ENCODE measurements at regions not wholly inside any gene's neighbourhood (a gene's known extent, or its start where the extent isn't known, plus 50 kb on each side); places are given as distances from the start of the nearest gene placed in this dataset.

- no peak for TF ChIP-seq SPI1 (IDR thresholded peaks at IDR 0.05; ENCODE audit: borderline replicate concordance, low read depth)
- TF ChIP-seq GABPA (IDR thresholded peaks at IDR 0.05; ENCODE audit: low read depth), result no peak
- TF ChIP-seq POLR2AphosphoS5 (IDR thresholded peaks at IDR 0.05; ENCODE audit: low read depth), result no peak
- TF ChIP-seq, protein P1, sequence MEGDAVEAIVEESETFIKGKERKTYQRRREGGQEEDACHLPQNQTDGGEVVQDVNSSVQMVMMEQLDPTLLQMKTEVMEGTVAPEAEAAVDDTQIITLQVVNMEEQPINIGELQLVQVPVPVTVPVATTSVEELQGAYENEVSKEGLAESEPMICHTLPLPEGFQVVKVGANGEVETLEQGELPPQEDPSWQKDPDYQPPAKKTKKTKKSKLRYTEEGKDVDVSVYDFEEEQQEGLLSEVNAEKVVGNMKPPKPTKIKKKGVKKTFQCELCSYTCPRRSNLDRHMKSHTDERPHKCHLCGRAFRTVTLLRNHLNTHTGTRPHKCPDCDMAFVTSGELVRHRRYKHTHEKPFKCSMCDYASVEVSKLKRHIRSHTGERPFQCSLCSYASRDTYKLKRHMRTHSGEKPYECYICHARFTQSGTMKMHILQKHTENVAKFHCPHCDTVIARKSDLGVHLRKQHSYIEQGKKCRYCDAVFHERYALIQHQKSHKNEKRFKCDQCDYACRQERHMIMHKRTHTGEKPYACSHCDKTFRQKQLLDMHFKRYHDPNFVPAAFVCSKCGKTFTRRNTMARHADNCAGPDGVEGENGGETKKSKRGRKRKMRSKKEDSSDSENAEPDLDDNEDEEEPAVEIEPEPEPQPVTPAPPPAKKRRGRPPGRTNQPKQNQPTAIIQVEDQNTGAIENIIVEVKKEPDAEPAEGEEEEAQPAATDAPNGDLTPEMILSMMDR (IDR thresholded peaks at IDR 0.05; ENCODE audit: insufficient read depth, low read length), result no peak
- Histone ChIP-seq H3K4me3 (replicated peaks; ENCODE audit: insufficient read depth, low read length) (no peak overlapping the region), H3K27me3 (ENCODE audit: insufficient read depth, poor library complexity, severe bottlenecking) (no peaks in the 10 kb centered on the region), H3K27ac (replicated peaks) (no peak overlapping the region)
- no peak for DNase-seq (ENCODE audit: low read depth in 1 of 2, low spot score in 1 of 2)
These were observed 738.8 kb downstream of the AMY1C start for GRCh38 chr1:104488296-104489015.

DNA sequence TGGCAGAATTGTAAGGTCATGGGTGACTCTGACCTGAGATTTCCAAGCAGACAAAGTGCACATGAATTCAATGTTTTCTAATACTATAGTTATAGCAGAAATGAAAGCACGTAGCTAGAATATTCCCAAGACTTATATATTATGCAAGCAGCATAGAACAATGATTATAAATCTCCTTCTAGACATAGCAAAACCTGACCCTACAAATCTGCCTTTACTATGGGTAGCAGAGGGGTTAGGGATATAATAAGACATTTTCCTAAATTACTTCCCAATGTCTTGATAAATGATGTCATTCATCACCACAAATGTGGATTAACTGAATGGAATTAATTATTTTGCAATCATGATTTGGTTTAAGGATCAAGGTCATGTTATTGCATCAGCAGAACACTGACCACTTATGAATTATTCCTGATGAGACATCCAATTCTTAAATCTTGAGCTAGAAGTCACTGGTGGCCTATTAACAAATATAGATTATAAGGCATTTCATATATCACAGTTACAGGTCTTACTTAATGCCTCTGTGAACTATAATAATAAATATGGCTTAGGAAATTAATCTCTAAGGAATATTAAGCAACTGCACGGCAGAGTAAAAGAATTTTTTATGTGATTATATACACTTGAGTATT is 776.6 kb downstream of the AMY1C start:
- Histone ChIP-seq H3K27ac (replicated peaks) (no peak overlapping the region), H3K27me3 (ENCODE audit: insufficient read depth, poor library complexity, severe bottlenecking) (no peaks in the 10 kb centered on the region), H3K4me3 (replicated peaks; ENCODE audit: insufficient read depth, low read length) (no peak overlapping the region)
- DNase-seq (ENCODE audit: low read depth in 1 of 2, low spot score in 1 of 2), result no peak
- TF ChIP-seq, protein P2, sequence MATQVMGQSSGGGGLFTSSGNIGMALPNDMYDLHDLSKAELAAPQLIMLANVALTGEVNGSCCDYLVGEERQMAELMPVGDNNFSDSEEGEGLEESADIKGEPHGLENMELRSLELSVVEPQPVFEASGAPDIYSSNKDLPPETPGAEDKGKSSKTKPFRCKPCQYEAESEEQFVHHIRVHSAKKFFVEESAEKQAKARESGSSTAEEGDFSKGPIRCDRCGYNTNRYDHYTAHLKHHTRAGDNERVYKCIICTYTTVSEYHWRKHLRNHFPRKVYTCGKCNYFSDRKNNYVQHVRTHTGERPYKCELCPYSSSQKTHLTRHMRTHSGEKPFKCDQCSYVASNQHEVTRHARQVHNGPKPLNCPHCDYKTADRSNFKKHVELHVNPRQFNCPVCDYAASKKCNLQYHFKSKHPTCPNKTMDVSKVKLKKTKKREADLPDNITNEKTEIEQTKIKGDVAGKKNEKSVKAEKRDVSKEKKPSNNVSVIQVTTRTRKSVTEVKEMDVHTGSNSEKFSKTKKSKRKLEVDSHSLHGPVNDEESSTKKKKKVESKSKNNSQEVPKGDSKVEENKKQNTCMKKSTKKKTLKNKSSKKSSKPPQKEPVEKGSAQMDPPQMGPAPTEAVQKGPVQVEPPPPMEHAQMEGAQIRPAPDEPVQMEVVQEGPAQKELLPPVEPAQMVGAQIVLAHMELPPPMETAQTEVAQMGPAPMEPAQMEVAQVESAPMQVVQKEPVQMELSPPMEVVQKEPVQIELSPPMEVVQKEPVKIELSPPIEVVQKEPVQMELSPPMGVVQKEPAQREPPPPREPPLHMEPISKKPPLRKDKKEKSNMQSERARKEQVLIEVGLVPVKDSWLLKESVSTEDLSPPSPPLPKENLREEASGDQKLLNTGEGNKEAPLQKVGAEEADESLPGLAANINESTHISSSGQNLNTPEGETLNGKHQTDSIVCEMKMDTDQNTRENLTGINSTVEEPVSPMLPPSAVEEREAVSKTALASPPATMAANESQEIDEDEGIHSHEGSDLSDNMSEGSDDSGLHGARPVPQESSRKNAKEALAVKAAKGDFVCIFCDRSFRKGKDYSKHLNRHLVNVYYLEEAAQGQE (IDR thresholded peaks at IDR 0.05; ENCODE audit: insufficient replicate concordance, low read depth), result no peak
- TF ChIP-seq SPI1 (IDR thresholded peaks at IDR 0.05; ENCODE audit: borderline replicate concordance, low read depth) (no peak), POLR2AphosphoS5 (IDR thresholded peaks at IDR 0.05; ENCODE audit: low read depth) (no peak), GABPA (IDR thresholded peaks at IDR 0.05; ENCODE audit: low read depth) (no peak)
- TF ChIP-seq, protein P1 (IDR thresholded peaks at IDR 0.05; ENCODE audit: insufficient read depth, low read length), result no peak

DNA sequence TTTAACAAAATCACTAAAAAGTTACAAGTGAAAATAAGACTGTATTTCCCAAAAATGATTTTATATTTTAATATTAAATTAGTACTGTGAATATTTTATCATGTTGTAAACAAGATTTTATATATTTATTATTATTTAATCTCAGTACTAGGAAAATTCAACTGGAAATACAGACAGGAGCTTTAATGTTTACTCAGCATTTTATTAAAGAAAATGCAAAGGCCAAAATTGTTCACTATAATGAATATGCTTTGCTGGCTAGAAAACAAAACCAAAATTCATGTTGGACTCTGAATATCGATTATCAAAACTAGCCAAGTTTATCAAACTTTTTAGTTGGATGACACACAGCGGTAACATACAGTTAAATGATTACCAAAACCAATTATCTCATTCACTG is 782.3 kb downstream of the AMY1C start:
- no peak for TF ChIP-seq GABPA (IDR thresholded peaks at IDR 0.05; ENCODE audit: low read depth)
- TF ChIP-seq, protein P1 (IDR thresholded peaks at IDR 0.05; ENCODE audit: insufficient read depth, low read length), result no peak
- TF ChIP-seq SPI1 (IDR thresholded peaks at IDR 0.05; ENCODE audit: borderline replicate concordance, low read depth), result no peak
- TF ChIP-seq POLR2AphosphoS5 (IDR thresholded peaks at IDR 0.05; ENCODE audit: low read depth), result no peak
- TF ChIP-seq, protein P2 (IDR thresholded peaks at IDR 0.05; ENCODE audit: insufficient replicate concordance, low read depth), result no peak
- no peak for DNase-seq (ENCODE audit: low read depth in 1 of 2, low spot score in 1 of 2)

More for the DNA sequence above, 782.3 kb downstream of the AMY1C start:
- Histone ChIP-seq H3K27me3 (ENCODE audit: insufficient read depth, poor library complexity, severe bottlenecking) (no peaks in the 10 kb centered on the region), H3K4me3 (replicated peaks; ENCODE audit: insufficient read depth, low read length) (no peak overlapping the region), H3K27ac (replicated peaks) (no peak overlapping the region)
